ENCODE measurements at regions not wholly inside any gene's neighbourhood (a gene's known extent, or its start where the extent isn't known, plus 50 kb on each side); places are given as distances from the start of the nearest gene placed in this dataset.

GRCh38 chr3:161863775-161864174 lies 367.2 kb downstream of the OTOL1 start:
- H3K4me1 Mint-ChIP-seq, result peaks cover 12 to 13% of the 10 kb centered on the region in 2 experiments
- H4K5ac ChIP-seq (ENCODE audit: insufficient read length, low read depth, low read length), result no peak overlapping the region
- no peak overlapping the region for H4K8ac ChIP-seq (replicated peaks; ENCODE audit: insufficient read length, low read depth, low read length)
- H3K4me1 ChIP-seq (ENCODE audit: insufficient read depth, low read length), result no peaks in the 10 kb centered on the region
- H2BK120ac ChIP-seq (ENCODE audit: low read depth, low read length, poor library complexity, severe bottlenecking), result no peak overlapping the region
- no peak overlapping the region for H2BK5ac ChIP-seq (ENCODE audit: insufficient read length, low read length)
- no peaks in the 10 kb centered on the region for H3K27me3 ChIP-seq (ENCODE audit: insufficient read depth, low read length)
- no peak overlapping the region for H3K56ac ChIP-seq (ENCODE audit: insufficient read length, low read depth, low read length)
- no peaks in the 10 kb centered on the region for H3K27me3 Mint-ChIP-seq (ENCODE audit: low read depth)
- no peaks in the 10 kb centered on the region for H3K9me3 ChIP-seq (ENCODE audit: control insufficient read depth, low read depth, low read length)
- no CpG with 5 or more reads among the region's 1 CpG for WGBS (ENCODE audit: extremely low coverage, insufficient read length, low lambda C conversion rate)
- H4K91ac ChIP-seq (ENCODE audit: insufficient read length, low read depth, low read length), result no peak overlapping the region
- DNase-seq, result no peak
- no peak overlapping the region for H3K9ac ChIP-seq (ENCODE audit: extremely low read depth, insufficient read length, low read length)
- H3K27ac ChIP-seq (ENCODE audit: insufficient read length, low read depth, low read length), result no peak overlapping the region
- H3K18ac ChIP-seq (ENCODE audit: insufficient read length, low read depth, low read length), result no peak overlapping the region
- no peak overlapping the region for H2AFZ ChIP-seq (ENCODE audit: low read length)
- H3K79me2 ChIP-seq (ENCODE audit: insufficient read depth, low read length), result no peaks in the 10 kb centered on the region
- no peaks in the 10 kb centered on the region for H3K23me2 ChIP-seq (ENCODE audit: insufficient read length, low read depth, low read length, poor library complexity, severe bottlenecking)
- no peaks in the 10 kb centered on the region for H3K79me1 ChIP-seq (ENCODE audit: insufficient read depth, low read depth, low read length, poor library complexity, severe bottlenecking)
- H2BK12ac ChIP-seq (ENCODE audit: insufficient read length, low read depth, low read length), result no peak overlapping the region
- H3K23ac ChIP-seq (ENCODE audit: insufficient read length, low read depth, low read length), result no peak overlapping the region
- H3K4ac ChIP-seq (ENCODE audit: low read depth, low read length), result no peak overlapping the region
- H2BK20ac ChIP-seq (ENCODE audit: low read depth, low read length, poor library complexity, severe bottlenecking), result no peak overlapping the region
- TF ChIP-seq, protein P1, sequence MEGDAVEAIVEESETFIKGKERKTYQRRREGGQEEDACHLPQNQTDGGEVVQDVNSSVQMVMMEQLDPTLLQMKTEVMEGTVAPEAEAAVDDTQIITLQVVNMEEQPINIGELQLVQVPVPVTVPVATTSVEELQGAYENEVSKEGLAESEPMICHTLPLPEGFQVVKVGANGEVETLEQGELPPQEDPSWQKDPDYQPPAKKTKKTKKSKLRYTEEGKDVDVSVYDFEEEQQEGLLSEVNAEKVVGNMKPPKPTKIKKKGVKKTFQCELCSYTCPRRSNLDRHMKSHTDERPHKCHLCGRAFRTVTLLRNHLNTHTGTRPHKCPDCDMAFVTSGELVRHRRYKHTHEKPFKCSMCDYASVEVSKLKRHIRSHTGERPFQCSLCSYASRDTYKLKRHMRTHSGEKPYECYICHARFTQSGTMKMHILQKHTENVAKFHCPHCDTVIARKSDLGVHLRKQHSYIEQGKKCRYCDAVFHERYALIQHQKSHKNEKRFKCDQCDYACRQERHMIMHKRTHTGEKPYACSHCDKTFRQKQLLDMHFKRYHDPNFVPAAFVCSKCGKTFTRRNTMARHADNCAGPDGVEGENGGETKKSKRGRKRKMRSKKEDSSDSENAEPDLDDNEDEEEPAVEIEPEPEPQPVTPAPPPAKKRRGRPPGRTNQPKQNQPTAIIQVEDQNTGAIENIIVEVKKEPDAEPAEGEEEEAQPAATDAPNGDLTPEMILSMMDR (conservative IDR thresholded peaks at IDR 0.05), result no peak
- H2BK15ac ChIP-seq (ENCODE audit: low read depth, low read length), result no peak overlapping the region
- H2AK5ac ChIP-seq (ENCODE audit: insufficient read length, low read length), result no peak overlapping the region
- H3K4me3 Mint-ChIP-seq, result no peak overlapping the region
- H3T11ph ChIP-seq (ENCODE audit: low read length), result no peak overlapping the region
- H3K36me3 Mint-ChIP-seq (ENCODE audit: insufficient read depth in 1 of 3, low read depth in 3 of 3), result no peaks in the 10 kb centered on the region
- H3K27ac Mint-ChIP-seq, result no peak overlapping the region
- no peak overlapping the region for H3K14ac ChIP-seq (ENCODE audit: insufficient read depth, low read length)
- no peaks in the 10 kb centered on the region for H4K20me1 ChIP-seq (ENCODE audit: control insufficient read depth, insufficient read depth, insufficient read length)
- H3K4me2 ChIP-seq (ENCODE audit: insufficient read depth, insufficient read length, low read length), result no peak overlapping the region
- no peaks in the 10 kb centered on the region for H3K9me3 Mint-ChIP-seq

All from H9 (cell line).